ENCODE measurements at regions not wholly inside any gene's neighbourhood (a gene's known extent, or its start where the extent isn't known, plus 50 kb on each side); places are given as distances from the start of the nearest gene placed in this dataset.

DNA sequence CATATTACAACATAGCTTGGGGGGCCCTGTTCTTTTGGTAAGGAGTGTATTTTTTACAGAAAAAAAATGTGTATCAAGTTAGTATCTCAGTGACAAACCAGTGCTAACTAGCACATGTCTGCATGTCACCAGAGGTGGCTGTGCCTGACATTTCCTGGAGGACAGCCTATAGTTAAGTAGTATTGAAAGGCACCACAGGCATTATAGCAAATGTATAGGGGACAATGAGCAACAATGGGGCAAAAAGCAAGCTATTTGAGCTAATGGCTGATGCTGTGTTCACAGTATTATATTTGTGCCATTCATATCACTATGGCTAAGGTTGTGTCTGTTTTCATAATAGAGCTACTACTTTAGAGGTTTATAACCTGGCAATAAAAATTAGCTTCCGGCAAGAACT, 1644.0 kb downstream of the MAT2B start:
- TF ChIP-seq, protein P1, sequence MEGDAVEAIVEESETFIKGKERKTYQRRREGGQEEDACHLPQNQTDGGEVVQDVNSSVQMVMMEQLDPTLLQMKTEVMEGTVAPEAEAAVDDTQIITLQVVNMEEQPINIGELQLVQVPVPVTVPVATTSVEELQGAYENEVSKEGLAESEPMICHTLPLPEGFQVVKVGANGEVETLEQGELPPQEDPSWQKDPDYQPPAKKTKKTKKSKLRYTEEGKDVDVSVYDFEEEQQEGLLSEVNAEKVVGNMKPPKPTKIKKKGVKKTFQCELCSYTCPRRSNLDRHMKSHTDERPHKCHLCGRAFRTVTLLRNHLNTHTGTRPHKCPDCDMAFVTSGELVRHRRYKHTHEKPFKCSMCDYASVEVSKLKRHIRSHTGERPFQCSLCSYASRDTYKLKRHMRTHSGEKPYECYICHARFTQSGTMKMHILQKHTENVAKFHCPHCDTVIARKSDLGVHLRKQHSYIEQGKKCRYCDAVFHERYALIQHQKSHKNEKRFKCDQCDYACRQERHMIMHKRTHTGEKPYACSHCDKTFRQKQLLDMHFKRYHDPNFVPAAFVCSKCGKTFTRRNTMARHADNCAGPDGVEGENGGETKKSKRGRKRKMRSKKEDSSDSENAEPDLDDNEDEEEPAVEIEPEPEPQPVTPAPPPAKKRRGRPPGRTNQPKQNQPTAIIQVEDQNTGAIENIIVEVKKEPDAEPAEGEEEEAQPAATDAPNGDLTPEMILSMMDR (IDR thresholded peaks at IDR 0.05; ENCODE audit: low read depth, low read length, missing input control) = no peak
- TF ChIP-seq TAF1 (conservative IDR thresholded peaks at IDR 0.05) = no peak
- TF ChIP-seq, protein P2, sequence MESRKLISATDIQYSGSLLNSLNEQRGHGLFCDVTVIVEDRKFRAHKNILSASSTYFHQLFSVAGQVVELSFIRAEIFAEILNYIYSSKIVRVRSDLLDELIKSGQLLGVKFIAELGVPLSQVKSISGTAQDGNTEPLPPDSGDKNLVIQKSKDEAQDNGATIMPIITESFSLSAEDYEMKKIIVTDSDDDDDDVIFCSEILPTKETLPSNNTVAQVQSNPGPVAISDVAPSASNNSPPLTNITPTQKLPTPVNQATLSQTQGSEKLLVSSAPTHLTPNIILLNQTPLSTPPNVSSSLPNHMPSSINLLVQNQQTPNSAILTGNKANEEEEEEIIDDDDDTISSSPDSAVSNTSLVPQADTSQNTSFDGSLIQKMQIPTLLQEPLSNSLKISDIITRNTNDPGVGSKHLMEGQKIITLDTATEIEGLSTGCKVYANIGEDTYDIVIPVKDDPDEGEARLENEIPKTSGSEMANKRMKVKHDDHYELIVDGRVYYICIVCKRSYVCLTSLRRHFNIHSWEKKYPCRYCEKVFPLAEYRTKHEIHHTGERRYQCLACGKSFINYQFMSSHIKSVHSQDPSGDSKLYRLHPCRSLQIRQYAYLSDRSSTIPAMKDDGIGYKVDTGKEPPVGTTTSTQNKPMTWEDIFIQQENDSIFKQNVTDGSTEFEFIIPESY (IDR thresholded peaks at IDR 0.05) = no peak
- no peak for TF ChIP-seq JUND (IDR thresholded peaks at IDR 0.05)
- TF ChIP-seq, protein P3, sequence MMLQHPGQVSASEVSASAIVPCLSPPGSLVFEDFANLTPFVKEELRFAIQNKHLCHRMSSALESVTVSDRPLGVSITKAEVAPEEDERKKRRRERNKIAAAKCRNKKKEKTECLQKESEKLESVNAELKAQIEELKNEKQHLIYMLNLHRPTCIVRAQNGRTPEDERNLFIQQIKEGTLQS (IDR thresholded peaks at IDR 0.05) = no peak
- TF ChIP-seq SP1 (IDR thresholded peaks at IDR 0.05) = no peak
- TF ChIP-seq YY1 (IDR thresholded peaks at IDR 0.05) = no peak
- TF ChIP-seq, protein P4, sequence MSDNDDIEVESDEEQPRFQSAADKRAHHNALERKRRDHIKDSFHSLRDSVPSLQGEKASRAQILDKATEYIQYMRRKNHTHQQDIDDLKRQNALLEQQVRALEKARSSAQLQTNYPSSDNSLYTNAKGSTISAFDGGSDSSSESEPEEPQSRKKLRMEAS (IDR thresholded peaks at IDR 0.05) = no peak
- TF ChIP-seq, protein P5, sequence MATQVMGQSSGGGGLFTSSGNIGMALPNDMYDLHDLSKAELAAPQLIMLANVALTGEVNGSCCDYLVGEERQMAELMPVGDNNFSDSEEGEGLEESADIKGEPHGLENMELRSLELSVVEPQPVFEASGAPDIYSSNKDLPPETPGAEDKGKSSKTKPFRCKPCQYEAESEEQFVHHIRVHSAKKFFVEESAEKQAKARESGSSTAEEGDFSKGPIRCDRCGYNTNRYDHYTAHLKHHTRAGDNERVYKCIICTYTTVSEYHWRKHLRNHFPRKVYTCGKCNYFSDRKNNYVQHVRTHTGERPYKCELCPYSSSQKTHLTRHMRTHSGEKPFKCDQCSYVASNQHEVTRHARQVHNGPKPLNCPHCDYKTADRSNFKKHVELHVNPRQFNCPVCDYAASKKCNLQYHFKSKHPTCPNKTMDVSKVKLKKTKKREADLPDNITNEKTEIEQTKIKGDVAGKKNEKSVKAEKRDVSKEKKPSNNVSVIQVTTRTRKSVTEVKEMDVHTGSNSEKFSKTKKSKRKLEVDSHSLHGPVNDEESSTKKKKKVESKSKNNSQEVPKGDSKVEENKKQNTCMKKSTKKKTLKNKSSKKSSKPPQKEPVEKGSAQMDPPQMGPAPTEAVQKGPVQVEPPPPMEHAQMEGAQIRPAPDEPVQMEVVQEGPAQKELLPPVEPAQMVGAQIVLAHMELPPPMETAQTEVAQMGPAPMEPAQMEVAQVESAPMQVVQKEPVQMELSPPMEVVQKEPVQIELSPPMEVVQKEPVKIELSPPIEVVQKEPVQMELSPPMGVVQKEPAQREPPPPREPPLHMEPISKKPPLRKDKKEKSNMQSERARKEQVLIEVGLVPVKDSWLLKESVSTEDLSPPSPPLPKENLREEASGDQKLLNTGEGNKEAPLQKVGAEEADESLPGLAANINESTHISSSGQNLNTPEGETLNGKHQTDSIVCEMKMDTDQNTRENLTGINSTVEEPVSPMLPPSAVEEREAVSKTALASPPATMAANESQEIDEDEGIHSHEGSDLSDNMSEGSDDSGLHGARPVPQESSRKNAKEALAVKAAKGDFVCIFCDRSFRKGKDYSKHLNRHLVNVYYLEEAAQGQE (IDR thresholded peaks at IDR 0.05) = no peak
- no peak for TF ChIP-seq NR2F2 (IDR thresholded peaks at IDR 0.05)
- TF ChIP-seq EGR1 (IDR thresholded peaks at IDR 0.05; ENCODE audit: low read depth in 2 of 2) = no peak

Measured in liver (tissue), 3 donors.